SK-N-SH (cell line): ENCODE measurements at regions not wholly inside any gene's neighbourhood (a gene's known extent, or its start where the extent isn't known, plus 50 kb on each side); places are given as distances from the start of the nearest gene placed in this dataset.

ENCODE experiments used
- CTCF ChIP-seq: fragments of 200-600 bp; sonication (generic); IDR thresholded peaks from 2 replicates; pipeline ENCODE4 v1.6.1; 2017; ENCODE audit warnings: antibody characterized with exemption, mild to moderate bottlenecking, moderate library complexity
- EP300 ChIP-seq, 2 experiments: IDR thresholded peaks; 2 replicates each; pipeline versions ENCODE4 v1.4.0 to v1.6.1; 2012; ENCODE audit warnings: borderline replicate concordance in 1 of 2, low read depth in 1 of 2, low read length in 1 of 2
- TCF12 ChIP-seq: IDR thresholded peaks from 2 replicates; pipeline ENCODE4 v1.4.0; 2012
- YY1 ChIP-seq: IDR thresholded peaks from 2 replicates; pipeline ENCODE4 v1.4.0; 2012; ENCODE audit warnings: low read depth, mild to moderate bottlenecking
- ZBTB33 ChIP-seq: IDR thresholded peaks from 2 replicates; pipeline ENCODE4 v1.4.0; 2012; ENCODE audit warnings: low read depth, borderline replicate concordance
- TF ChIP-seq, protein P1 (sequence below): IDR thresholded peaks from 2 replicates; pipeline ENCODE4 v1.4.0; 2012; ENCODE audit warnings: low read depth, borderline replicate concordance

- TF ChIP-seq, protein P1, sequence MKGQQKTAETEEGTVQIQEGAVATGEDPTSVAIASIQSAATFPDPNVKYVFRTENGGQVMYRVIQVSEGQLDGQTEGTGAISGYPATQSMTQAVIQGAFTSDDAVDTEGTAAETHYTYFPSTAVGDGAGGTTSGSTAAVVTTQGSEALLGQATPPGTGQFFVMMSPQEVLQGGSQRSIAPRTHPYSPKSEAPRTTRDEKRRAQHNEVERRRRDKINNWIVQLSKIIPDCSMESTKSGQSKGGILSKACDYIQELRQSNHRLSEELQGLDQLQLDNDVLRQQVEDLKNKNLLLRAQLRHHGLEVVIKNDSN: no peak
- no peak for TF ChIP-seq CTCF
- no peak for TF ChIP-seq EP300 (IDR thresholded peaks at IDR 0.05; ENCODE audit: borderline replicate concordance in 1 of 2, low read depth in 1 of 2, low read length in 1 of 2)
- no peak for TF ChIP-seq YY1
- no peak for TF ChIP-seq ZBTB33
- no peak for TF ChIP-seq TCF12
Observed at GRCh38 chr12:125685915-125686314, 620.7 kb downstream of the AACS start.
